NB4 (cell line): ENCODE measurements at regions not wholly inside any gene's neighbourhood (a gene's known extent, or its start where the extent isn't known, plus 50 kb on each side); places are given as distances from the start of the nearest gene placed in this dataset.

Experiments used
- POLR2A ChIP-seq: IDR thresholded peaks from 2 replicates; pipeline ENCODE4 v1.6.1; 2011; ENCODE audit warnings: mild to moderate bottlenecking; ENCODE audit not compliant: insufficient read length; ENCODE audit errors: extremely low read depth
- TF ChIP-seq, protein P1 (sequence below): IDR thresholded peaks from one replicate; pipeline ENCODE4 v1.5.1; 2012; ENCODE audit warnings: low read depth, low read length

DNA sequence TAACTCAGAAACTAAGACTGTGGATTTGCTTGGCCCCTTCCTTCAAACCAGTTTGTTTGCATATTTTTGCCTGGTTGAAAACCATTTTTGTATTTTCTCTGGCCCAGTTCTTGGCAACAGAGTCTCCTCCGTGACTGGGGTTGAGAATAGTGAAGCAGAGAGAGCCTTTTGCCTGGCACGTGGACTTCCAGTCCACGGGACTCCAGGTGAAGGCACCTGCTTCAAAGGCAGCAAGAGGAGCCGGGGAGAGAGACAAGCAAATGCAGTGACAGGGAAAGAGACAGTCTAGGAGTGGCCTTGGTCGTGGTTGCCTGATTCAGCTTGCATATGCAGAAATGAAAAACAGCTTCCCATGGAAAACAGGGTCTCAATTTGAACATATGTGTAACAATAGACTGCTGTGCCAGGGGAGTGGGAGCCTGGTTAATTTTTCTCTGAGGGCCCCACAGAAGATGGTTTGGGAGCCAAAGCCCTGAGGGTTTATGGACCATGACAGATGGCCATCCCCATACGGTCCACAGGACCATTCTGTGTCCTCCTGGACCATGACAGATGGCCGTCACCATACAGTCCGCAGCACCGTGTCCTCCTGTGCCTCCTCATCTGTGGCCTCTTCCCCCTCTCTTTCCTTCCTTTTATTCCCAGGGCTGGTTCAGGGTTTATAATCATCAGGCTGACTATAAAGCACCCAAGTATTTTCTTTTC lies 272.2 kb upstream of the RASGEF1B start:
- TF ChIP-seq POLR2A = no peak
- TF ChIP-seq, protein P1, sequence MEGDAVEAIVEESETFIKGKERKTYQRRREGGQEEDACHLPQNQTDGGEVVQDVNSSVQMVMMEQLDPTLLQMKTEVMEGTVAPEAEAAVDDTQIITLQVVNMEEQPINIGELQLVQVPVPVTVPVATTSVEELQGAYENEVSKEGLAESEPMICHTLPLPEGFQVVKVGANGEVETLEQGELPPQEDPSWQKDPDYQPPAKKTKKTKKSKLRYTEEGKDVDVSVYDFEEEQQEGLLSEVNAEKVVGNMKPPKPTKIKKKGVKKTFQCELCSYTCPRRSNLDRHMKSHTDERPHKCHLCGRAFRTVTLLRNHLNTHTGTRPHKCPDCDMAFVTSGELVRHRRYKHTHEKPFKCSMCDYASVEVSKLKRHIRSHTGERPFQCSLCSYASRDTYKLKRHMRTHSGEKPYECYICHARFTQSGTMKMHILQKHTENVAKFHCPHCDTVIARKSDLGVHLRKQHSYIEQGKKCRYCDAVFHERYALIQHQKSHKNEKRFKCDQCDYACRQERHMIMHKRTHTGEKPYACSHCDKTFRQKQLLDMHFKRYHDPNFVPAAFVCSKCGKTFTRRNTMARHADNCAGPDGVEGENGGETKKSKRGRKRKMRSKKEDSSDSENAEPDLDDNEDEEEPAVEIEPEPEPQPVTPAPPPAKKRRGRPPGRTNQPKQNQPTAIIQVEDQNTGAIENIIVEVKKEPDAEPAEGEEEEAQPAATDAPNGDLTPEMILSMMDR = no peak
